GM21526 (cell line): ENCODE measurements at regions not wholly inside any gene's neighbourhood (a gene's known extent, or its start where the extent isn't known, plus 50 kb on each side); places are given as distances from the start of the nearest gene placed in this dataset.

Experiments used
- ATAC-seq: cut with Tn5 transposase; IDR thresholded peaks from one replicate; pipeline ENCODE4 v1.9.1; 2021; ENCODE audit warnings: moderate library complexity; ENCODE audit not compliant: unreplicated experiment, low FRiP score

DNA sequence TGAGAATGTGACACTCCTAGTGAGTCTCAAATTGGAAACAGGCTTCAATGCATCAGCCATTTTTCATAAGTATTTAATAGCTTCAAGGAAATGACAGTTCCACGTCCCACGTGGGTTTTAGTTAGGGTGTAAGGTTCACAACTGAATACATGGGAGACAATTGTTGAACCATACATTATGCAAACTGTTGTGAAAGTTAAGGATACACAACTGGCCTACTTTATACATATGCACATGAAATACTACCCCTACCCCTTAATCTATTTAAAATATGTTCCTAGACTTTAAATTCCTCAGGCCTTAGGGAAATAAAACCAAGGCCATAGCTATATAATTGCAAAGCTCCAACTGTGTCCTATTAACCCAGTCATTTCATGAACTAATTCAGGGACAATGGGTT lies 436.1 kb downstream of the BTBD3 start:
- ATAC-seq, result no peak

DNA sequence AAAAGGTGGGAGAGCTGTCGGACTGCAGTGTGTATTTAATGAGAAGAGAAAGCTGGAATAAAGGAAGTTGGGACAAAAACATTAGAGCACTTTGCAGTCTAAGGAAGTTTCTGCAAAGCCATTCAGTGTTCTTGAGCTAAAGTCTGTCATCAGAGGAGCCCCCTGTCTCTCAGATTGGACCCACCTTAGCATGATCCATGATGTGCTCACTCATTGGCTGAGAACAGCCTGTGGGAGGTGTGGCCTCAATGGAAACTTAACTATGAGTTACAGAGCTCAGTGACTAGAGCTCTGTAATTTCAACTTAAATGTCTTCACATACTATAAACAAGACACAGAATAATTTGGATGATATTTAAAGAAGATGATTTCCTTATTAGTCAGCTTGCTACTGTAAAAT lies 437.0 kb downstream of the BTBD3 start:
- ATAC-seq, result no peak

DNA sequence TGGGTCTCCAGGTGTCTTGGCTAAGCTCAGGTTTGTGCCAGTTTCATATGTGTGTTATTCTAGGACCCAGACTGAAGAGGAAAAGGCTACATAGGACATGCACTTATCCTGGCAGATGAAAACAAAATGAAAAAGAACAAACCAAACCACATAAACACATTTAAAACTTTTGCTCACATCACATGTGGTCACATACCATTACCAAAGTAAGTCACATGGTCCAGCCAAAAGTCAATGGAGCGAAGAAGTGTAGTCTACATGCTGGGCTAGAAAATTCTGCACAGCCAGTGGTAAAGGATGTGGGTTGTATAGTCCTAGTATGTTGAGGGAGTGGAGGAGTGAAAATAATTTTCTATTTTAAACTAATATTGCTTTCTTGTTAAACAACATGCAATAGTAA lies 437.5 kb downstream of the BTBD3 start:
- ATAC-seq, result no peak

DNA sequence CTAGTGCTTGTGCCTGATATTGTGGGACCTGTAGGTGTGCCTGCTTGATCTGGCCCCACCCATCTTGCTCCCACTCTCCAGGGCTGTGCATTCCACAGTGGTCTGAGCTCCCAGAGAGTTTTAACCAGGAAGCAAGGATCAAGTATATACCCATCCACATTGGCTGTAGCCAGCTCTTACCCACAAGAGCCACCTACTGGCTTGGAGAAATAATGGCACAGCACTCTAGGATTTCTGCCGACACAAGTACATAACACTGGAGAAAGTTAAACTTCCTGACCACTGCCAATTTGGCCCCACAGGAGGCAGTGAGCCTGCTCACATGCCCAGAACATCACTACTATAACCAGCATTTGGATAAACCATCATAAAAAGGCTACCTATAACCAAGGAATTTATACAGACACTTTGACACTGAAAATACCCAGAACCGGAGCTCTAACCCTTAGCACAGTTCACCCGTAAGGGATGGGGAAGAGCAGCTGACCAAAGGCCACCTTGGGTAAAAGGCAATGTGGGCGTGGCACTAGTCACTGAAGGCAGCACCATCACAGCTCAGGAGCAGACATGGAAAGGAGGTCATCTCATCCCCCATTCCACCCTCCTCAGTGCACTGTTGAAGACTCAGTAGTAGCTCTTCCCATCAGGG lies 440.4 kb downstream of the BTBD3 start:
- ATAC-seq, result no peak

DNA sequence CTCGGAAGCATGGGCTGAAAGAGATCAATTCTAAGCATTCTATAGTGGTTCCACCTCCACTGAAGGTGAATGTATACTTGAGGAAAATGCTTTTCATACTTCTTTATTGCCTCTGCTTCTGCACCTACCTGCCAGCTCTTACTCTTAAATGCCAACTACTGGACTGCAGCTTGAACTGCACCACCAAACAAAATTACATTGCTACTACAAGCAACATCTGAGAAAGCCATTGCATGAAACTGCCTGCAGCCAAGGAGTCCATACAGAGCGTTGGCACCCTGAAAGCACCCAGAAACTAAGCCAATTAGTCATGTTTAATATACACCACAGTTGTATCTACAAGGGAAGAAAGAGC lies 440.9 kb downstream of the BTBD3 start:
- no peak for ATAC-seq

DNA sequence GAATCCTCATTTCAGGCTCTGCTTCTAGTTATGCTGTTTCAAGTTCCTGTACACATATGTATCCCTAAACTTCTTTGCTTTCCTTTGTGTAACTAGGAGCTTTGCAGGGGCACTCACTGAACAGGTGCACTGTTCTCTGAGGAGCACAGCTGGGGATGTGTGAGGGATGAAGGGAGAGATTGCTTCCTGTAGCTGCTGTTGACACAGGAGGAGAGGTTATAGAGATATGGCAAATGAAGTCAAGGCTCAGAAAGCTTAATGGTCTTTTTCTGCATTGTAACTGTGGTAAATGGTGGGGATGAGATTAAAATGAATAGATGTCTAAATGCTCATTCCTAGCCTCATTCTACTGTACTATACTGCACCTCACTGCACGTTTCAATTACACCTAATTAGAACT lies 454.3 kb downstream of the BTBD3 start:
- no peak for ATAC-seq

DNA sequence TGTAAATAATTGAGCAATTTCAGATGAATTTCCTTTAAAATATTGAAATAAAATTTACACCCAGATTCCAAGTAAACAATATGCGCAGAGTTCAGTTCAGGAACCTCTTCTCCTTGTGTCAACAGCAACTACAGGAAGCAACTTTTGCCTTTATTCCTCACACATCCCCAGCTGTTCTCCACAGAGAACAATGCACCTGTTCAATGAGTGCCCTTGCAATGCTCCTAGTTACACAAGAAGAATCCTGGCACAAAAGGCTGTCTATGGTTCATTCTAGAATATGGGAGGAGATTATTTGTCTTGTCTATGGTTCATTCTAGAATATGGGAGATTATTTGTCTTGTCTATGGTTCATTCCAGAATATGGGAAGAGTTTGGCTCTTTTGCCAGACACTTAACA lies 454.9 kb downstream of the BTBD3 start:
- no peak for ATAC-seq

DNA sequence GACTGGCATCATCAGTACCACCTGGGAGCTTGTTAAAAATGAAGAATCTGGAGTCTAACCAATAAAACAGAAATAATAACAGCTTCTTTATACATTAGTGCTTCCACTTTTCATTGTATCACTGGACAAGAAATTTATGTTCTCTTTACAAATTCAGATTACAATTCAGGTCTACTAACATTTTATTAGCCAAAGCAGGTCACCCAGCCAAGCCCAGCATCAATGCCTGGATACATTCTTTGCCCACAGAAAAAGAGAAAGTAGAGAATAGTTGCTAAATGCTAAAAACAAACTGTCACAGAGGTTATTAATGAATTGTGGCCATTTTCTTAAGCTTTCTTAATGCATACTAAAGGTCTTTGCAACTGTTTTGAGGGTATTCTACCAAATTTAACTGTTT lies 458.3 kb downstream of the BTBD3 start:
- no peak for ATAC-seq

DNA sequence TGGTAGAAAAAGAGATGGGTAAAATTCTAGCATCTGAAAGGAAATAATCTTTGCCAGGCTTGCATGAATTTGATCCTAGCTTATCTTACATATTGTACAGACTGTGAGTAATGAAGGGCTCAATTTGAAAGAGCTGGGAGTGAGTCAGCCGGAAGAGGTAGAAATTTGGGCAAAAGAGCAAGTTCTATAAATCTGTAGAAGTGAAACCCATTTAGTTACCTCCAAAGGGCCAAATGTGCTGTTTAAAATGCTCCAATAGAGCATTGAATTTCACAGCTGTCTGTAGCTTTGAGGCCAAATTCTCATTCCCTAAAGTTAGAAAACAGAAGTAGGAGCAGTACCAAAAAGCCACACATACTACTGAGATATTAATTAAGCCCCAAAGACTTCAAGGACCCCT lies 466.1 kb downstream of the BTBD3 start:
- ATAC-seq, result no peak

DNA sequence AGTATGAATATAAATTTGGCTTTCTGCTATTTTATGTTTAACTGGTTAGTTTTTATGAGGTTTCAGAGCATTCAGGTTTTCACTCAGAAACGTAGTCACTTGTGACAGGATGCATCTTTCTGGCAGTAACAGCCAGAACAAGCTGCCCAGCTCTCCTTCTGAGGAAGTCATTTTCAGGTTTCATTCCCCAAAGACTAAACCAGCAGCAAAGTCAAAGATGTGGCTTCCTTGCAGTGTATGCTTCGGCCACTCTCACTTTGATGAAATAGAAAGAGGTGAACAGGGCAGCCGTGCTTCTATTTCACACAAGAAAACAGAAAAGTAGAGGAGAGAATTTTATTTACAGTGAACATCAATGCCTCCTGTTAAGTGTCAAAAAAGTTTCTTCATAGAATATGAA lies 469.1 kb downstream of the BTBD3 start:
- no peak for ATAC-seq

DNA sequence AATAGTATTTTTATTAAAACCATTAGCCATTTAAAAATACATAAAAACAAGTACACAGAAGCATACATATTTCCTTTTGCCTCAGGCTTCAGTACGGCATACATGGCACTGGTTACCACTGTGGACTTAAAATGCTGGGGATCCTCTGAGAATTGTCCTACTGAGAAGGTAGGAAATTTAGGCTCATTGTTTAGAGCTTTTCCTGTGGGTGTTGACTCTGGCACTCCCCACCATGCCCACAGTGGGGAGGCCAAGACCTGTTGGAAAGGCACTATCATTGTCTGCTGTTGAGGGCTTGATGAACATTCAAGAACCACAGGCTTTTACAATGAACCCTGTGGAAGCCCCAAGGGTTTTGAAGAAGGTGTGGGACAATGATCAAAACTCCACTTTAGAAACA lies 473.4 kb downstream of the BTBD3 start:
- ATAC-seq, result no peak

DNA sequence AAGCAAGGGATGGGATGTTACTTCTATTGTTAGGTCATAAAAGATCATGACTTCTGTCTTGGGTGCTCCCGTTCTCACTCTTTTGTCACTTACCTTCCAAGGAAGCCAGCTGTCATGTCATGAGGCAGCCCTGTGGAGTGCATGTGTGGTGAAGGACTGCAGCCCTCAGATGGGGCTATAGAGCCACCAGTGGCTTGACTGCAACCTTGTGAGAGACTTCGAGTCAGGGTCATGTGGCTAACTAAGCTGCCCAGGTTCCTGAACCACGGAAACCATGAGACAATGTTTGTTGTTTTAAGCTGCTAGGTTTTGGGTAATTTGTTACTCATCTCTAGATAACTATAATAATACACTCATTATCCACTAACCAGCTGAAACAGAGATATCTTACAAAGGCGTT lies 477.1 kb downstream of the BTBD3 start:
- no peak for ATAC-seq

DNA sequence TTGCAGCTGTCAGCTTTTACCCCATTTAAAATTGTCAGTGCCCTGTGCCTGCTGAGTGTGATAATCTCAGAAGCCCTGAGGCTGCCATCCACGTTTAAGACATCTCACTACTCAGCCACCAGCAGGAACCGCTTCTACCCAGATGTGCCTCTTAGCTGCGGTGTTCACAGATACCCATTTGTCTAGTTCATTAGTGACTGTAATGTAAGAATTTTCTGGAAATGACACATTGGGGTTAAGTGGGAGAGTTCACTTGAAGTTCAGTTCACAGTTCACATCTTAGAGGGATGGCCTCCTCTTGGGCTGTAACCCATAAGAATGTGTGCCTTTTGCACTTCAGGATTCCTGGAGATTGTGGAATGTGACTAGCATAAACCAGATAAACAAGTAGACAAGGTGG lies 477.7 kb downstream of the BTBD3 start:
- no peak for ATAC-seq

DNA sequence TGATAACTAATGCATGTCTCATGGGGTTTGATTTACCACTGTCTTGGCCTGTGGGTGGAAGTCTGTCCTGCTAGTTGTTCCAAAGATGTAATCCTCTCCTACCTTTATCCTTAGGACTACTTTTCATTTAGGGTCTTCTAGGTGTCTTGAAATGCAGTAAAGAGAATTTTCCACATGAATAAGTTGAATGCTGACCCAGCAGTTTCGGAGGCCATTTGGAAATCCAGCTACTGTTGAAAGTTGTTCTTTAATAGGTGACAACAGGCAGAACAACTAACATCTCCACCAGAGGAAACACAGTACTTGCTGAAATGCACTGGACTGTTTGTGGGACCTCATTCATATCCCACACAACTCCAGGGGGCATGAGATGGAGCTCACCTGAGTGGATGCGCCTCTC lies 478.1 kb downstream of the BTBD3 start:
- no peak for ATAC-seq

DNA sequence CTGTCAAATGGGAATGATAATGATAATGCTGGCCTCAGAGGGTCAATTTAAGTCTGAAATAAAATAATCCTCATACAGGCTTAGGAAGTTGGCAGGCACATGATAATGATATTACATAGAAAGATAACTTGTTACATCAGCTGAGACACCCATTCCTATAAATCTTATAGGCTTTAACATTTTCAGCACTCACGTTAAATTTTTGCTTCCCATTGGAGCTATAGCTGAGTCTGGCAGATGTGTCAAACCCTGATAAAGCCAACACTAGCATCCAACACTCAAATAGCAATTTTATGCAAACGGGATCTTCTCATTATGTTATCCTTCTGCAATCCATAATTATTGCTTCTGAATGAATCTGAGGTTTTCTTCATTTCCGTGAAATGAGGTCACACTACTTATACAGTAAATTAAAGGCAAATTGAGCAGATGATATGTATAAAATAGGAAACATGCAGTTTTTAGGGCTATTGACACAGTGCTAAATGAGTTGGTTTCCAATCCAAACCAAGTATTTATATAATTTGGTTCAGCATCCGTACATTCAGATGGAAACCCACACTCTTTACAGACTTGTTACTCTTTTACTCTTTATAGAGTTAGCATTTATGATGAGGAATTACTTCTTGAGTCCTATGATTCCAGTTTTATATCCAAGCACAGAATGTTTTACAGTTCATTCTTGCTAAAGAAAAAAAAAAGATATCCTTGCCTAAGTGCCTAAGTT lies 481.6 kb downstream of the BTBD3 start:
- ATAC-seq, result no peak

DNA sequence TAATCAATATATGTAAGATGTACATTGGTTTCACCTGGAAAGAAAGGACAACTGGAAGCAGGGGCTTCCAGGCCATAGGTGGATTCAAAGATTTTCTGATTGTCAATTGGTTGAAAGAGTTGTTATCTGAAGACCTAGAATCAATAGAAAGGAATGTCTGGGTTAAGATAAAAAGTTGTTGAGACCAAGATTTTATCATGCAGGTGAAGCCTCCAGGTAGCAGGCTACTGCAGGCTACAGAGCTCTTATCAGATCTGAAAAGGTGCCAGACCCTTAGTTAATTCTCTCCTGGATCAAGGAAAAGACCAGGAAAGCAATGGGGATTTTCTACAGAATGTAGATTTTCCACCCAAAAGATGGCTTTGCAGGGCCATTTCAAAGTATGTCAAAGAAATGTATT lies 487.2 kb downstream of the BTBD3 start:
- ATAC-seq, result no peak

DNA sequence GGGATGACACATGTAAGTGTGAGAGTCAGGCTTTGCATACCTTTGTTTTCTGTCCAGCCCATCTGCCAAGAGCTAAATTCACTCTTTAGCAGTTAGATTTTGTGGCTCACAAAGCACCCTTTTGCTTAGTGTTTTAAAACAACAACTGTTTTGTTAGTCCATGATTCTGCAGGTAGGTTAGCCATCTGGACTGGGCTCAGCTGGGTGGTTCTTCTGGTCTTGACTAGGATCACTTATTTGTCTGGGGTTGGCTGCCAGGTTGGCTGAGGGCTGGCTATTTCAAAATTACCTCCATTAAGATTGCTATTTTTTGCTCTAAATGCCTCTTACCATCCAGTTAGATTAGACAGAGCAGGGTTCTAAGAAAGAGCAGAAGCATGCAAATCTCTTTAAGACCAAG lies 489.3 kb downstream of the BTBD3 start:
- no peak for ATAC-seq

DNA sequence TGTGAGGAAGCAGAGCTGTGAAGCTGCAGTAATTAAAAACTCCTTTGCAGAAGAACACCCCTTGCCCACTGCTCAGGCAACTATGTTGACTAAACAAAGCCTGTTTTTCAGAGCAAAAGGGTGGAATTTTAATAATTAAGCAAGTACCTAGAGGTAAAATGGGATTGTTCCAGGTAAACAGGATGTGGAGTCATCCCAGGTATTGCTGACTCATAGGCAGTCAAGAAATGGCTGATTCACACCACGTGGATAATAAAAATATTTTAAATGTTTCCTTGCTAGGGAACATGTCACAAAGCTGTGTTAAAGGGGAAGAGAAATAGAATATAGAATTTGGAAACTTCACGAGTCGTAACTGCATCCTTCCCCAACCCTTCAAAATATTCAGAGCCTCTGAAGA lies 491.8 kb downstream of the BTBD3 start:
- no peak for ATAC-seq

DNA sequence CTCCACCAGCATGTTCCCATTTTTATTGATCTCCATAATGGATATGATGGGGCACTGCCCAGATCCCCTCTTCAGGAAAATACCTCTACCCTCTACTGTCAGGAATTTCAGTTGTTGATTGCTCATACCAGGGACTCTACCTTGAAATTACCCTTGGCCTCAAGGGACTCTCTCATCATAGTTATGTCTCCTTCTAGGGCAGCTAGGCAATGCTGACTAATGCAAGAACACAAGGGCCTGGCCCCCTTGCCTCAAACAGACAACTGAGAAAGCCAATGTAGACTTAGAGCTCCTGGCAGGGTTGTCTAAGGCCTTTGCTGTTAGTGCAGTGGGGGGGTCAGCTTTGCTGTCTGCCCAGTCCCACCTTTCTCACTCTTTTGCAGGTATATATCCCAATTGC lies 493.1 kb downstream of the BTBD3 start:
- ATAC-seq, result no peak

DNA sequence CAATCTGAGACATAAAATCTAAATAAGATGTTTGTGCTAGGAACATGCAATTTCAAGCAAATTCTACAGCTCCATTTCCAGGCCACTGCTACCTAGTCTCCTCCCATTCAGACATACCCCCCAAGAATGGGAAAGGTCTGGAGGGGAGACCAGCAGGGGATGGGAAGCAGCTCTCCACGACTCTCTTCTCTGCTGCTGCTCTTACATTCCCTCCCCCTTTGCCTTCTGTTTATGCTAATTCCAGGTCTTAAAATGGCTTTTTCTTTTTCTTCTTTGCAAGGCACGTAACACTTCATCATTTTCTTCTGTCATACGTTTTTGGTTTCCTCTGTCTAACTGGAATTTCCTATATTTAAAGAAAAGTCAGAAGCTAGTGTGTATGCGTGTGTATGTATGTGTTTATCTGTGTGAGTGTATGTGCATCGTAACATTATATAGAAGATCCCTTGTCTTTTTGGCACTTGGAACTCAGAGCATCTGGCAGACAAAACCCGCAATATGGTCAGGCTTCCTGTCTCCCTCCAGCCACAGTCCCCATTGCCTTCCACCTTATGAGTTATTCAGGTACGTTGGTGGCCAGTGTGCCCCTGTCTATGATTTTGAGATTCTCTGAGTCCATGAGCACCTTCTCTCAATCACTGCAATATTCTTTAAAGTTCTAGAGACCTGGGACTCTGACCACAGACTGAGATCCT lies 493.7 kb downstream of the BTBD3 start:
- no peak for ATAC-seq

DNA sequence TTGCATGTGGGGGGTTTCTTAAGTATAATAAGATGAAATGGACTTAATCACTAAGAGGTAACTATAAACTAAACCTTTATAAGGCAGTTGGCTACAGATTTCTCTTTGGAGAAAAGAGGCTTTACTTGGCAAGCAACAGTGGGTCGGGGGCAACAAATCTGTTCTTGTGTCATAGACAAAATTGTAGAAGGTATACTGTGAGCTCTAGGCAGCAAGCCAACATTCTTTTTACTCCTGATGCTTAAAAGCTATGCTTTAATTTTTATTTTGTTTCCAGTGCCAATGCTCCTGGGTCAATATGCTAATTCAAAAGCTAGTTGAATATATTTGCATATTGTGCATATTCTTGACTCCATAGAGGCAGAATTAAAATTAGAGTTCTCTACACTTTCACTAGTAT lies 495.4 kb downstream of the BTBD3 start:
- ATAC-seq, result no peak
